Activated gamma-delta T cell treated with Interleukin-2 at 50 U/mL for 16 hours (primary cell): ENCODE measurements at regions not wholly inside any gene's neighbourhood (a gene's known extent, or its start where the extent isn't known, plus 50 kb on each side); places are given as distances from the start of the nearest gene placed in this dataset.
A peak's percentile ranks its signal among the peaks of the same experiment; 100 is the strongest.

Experiments used
- DNase-seq: peaks from one replicate; pipeline ENCODE4 v3.0.0-alpha.2; 2020

DNA sequence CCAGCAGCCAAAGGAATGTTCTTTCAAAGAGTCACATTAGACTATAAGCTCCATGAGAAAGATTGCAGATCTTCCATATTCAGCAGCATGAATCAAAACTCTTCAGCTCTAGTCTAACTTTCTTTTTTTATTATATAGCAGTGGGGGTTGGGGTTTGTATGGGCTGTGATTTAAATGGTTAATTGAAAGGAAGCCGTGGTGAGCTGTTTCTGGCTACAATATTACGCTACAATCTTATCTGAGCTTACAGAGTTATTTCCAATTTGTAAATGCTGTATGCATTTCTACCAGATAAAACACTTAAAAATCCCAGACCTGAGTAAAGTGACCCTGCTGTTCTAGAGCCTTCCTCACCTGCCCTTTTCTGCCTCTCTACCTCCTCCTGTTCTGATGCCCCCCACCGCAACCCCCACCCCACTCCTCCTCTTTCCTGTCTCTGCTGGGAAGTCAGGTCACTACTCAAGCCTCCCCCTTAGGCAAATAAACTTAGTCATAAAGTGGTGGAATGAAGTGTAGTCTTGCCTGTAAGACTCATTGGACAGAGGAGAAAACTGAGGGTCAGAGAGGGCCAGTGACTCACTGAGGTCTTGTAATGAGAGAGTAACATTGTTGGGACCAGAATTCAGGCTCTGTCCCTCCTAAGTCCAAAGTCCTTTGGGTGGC, 1089.5 kb downstream of the BCL11B start:
- DNase-seq: no peak

GRCh38 chr14:98183556-98183955, 1088.4 kb downstream of the BCL11B start:
- DNase-seq: no peak

DNA sequence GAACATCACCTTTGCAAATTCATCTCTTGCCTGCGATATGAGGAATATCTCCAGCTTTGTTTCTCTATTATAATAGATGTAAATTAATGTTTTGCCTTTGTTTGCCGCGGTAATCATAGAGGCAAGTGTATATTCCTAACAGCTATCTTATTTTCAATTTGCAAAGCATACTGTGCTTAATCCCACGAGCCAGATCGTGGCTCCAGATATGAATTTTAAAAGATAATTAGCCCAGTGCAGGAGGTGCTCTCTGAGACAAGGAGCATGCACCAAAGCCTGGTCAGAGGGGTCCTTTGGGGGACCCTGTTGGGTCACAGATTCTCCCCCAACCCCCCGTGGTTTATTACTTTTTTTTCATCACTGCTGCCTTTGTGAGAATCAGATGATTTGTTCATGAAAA, 1087.5 kb downstream of the BCL11B start:
- no peak for DNase-seq

DNA sequence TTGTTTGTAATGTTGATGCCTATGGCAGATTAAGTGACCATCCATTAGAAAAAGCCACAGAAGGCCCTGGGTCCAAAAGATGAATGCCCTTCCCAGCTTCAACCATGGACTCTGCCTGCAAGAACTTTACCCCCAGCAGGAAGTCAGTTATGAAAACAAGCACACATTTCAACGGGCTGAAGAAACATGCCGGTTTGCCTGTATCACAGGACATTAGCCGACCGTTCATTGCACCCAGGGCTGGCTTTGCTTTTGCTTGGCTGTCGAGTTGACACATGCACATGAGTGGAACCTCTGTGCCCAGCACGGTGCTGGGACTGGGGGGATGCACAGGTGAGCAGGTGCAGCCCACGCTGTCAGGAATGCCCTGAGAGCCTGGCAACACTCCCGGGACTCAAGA, 1087.0 kb downstream of the BCL11B start:
- no peak for DNase-seq

DNA sequence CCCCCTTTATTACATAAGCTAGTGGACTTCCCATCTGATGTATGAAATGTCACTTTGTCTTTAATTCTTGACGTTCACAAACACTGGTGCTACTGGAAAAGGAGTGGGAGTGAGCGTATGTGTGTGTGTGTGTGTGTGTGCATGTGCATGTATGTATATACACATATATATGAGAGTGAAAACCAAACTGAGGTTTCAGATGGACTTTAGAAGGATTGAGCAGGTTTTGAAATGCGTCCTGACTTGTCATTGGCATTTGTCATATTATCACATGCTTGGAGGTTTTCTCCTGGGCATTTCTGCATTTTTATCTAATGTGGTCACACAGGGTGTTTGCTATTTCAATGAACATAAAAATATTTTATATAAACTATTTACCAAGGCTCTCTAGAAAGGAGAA, 1085.9 kb downstream of the BCL11B start:
- DNase-seq: no peak

GRCh38 chr14:98187281-98187680, 1084.7 kb downstream of the BCL11B start:
- no peak for DNase-seq

DNA sequence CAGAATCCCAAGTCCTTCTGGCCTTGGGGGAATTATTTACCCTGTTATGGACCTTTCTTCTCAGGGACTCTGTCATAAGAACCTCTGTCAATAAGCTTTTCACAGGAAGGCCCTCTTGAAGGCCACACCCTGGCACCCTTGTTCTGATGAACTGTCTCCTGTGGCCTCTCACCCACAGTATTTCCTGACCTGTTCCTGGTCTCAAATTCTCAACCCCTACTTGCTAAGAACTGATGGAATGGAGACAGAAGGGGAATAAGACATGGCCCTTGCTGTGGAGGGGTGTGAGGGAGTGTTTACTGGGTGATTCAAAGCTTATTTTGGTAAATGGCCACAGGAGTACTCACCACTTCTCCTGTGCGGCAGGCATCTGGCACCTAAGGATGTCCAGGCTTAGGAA, 1082.9 kb downstream of the BCL11B start:
- peak; percentile 36 for DNase-seq

- peak; percentile 56 for DNase-seq
Observed at GRCh38 chr14:98189511-98189910, 1082.5 kb downstream of the BCL11B start.

DNA sequence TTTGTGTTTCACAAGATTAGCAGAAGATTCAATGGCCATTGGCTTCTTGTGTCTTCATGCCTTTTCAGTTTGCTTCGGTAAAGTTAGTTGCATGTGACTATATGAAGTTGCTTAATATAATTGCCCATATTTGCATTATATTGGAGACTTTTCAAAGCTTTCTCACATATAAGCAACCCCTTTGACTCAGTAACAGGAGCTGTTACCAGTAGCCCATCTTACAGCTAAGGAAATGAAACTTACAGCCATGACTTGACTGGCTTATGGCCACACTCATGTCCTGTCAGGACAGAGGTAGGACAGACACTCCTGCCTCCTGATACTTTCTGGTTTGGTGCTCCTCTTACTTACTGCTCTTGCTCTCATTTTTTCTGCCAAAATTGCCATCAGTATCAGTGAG, 1082.1 kb downstream of the BCL11B start:
- no peak for DNase-seq

DNA sequence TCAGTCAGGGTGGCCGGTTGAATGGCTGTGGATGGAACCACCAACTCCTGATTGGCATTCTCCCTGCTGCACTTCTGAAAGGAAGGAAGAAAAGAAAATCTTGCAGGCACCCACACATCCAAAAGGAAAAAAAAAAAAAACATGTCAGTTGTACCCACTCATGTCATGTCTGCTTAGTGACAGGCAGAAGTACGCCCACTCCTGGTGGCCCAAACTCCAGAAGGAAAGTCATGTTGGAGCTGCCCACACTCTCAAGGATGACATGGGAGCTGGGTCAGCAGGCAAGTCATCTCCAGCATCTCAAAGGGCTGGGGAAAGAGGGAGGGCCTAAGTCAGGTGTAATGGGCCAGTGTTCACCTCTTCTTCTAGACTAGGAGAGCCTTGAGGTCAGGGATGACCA, 1079.1 kb downstream of the BCL11B start:
- DNase-seq: no peak

DNA sequence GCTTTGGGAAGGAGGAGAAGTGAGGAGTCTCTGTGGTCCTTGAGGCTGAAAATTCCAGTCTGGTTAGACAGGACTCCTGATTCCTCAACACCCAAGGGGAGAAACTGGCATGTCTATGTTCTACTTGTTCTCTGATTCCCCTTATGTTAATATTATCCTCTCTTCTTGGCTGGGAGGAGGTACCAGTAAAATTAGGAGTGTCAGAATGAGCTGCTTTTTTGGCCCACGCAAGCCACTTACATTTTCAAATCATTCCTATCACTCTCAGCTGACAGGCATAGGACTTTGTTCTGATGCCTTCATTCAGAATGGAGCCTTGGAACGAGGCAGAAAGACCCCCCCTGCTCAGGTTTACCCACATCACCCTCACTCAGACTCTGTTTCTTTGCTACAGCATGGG, 1077.2 kb downstream of the BCL11B start:
- no peak for DNase-seq

- no peak for DNase-seq
Observed at GRCh38 chr14:98195256-98195655, 1076.7 kb downstream of the BCL11B start.

DNA sequence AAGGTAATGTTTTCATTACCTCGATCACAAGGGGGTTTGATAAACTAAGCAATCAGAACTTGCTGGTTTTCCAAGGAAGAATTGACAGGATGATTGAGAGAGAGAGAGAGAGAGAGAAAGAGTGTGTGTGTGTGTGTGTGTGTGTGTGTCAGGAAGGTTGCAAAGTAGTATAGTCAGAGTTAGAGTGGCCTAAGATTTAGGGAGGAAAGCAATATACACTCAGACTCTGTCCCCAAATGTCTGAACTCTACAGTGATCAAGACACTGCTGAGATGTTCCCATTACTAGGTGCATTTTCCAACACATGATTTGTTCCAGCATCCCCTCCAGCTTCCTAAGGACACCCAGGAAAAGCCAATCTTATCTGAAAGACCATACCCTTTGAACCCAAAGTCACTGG, 1074.1 kb downstream of the BCL11B start:
- DNase-seq: no peak

- DNase-seq: peak; percentile 47
Observed at GRCh38 chr14:98198385-98198784, 1073.6 kb downstream of the BCL11B start.

GRCh38 chr14:98200601-98201000, 1071.4 kb downstream of the BCL11B start:
- DNase-seq: no peak

GRCh38 chr14:98203421-98203820, 1068.6 kb downstream of the BCL11B start:
- no peak for DNase-seq

GRCh38 chr14:98204139-98204538, 1067.9 kb downstream of the BCL11B start:
- DNase-seq: no peak

DNA sequence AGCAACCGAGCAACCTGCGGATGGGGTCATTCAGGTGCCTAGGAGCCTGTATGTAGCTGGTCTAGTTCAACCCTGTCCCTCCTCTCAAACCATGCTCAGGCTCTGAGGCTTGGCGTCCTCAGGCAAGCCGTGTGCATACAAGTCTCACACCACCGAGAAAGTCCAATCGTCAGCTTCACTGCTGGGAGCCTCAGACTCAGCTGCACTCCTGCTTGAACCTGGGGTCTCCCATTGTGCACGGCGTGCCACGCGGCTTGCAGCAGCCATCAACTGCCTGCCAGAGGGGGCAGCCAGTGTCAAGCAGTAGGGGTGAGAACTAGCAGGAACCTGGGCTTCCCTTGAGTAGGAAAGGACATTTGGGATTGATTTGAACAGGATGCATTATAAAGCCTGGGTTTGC, 1064.6 kb downstream of the BCL11B start:
- DNase-seq: no peak

- DNase-seq: no peak
Observed at GRCh38 chr14:98208211-98208611, 1063.8 kb downstream of the BCL11B start.

- DNase-seq: no peak
Observed at GRCh38 chr14:98208943-98209342, 1063.1 kb downstream of the BCL11B start.

- peak; percentile 71 for DNase-seq
Observed at GRCh38 chr14:98210045-98210672, 1061.8 kb downstream of the BCL11B start.

DNA sequence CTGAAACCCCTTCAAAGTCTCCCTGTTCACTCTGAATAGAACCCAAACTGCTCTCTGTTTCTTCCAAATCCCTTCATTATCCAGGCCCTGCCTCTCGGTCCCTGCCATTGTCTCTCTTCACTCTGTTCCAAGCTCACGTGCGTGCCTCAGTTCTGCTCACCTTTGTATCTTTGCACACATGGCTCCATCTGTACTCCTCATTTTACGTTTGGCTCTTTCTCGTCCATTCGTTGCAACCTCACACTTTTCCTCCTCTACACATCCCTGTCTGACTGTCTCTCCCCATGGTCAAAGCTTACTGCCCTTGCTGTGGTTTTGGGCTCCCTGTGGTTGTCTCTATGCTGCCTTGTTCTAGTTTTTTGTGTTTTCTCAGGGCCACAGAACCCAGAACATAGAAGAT, 1054.5 kb downstream of the BCL11B start:
- no peak for DNase-seq

- DNase-seq: no peak
Observed at GRCh38 chr14:98218218-98218617, 1053.8 kb downstream of the BCL11B start.

- no peak for DNase-seq
Observed at GRCh38 chr14:98219638-98220037, 1052.4 kb downstream of the BCL11B start.

DNA sequence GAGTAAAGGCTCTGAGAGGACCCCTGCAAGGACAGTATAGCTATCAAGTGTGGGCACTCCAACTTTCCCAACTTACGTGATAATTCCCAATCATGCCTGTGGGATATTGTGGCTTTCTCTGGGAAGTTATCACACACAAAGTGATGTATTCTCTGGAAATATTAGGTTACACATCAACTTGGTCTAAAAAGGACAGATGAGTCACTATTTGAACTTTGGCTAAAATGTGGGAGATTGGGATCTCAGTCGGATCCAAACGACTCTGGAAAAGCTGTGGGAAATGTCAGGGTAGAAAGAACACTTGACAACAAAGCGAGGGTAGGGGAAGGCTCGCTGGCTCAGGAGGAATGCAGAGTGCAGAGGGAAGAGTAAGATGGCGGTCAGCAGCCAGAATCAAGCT, 1048.9 kb downstream of the BCL11B start:
- no peak for DNase-seq
